ENCODE measurements at regions not wholly inside any gene's neighbourhood (a gene's known extent, or its start where the extent isn't known, plus 50 kb on each side); places are given as distances from the start of the nearest gene placed in this dataset.
"Not testable (repeated sequence)": the region's sequence is repeated elsewhere in the genome, so short reads cannot be mapped to it uniquely, and the experiment has no call there.

DNA sequence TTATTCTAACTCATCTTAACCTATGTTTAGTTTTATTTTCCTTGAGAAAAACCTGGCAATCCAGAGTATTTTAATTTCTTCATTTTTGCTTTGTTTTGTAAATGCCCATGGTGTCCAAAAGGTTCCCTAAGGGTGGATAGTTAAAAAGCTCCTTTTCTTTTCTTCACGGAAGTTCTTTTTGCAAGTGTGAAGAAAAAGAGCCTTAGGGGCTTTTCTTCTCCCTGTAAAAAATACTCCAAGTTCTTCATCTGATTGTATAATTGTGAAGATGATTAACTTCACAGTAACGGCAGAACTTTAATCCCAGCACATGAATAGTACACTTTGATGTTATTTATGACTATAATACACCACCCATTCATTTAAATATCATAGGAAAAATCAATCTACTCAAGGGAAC is 530.2 kb upstream of the LINC00305 start:
- TF ChIP-seq ZFX (IDR thresholded peaks at IDR 0.05) = no peak
- TF ChIP-seq, protein P1, sequence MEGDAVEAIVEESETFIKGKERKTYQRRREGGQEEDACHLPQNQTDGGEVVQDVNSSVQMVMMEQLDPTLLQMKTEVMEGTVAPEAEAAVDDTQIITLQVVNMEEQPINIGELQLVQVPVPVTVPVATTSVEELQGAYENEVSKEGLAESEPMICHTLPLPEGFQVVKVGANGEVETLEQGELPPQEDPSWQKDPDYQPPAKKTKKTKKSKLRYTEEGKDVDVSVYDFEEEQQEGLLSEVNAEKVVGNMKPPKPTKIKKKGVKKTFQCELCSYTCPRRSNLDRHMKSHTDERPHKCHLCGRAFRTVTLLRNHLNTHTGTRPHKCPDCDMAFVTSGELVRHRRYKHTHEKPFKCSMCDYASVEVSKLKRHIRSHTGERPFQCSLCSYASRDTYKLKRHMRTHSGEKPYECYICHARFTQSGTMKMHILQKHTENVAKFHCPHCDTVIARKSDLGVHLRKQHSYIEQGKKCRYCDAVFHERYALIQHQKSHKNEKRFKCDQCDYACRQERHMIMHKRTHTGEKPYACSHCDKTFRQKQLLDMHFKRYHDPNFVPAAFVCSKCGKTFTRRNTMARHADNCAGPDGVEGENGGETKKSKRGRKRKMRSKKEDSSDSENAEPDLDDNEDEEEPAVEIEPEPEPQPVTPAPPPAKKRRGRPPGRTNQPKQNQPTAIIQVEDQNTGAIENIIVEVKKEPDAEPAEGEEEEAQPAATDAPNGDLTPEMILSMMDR (conservative IDR thresholded peaks at IDR 0.05) = no peak
- H3K27ac ChIP-seq = no peak overlapping the region

DNA sequence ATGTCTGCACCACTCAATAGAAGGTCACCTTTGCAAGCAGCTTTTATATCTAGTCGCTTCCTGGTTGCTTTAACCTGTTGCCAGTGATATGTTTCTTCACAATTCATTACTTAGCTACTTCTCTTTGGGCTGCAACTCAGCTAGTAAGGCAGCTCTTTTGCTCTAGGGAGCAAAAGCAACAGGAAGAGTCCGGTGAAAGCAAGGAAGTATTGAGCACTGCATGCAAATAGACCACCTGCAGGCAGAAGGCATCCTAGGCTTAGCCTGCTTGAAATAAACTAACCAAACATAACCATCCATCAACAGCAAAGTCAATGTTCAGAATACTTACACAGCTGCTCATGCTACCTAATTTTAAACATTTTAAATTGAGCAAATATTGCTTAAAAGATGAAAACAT is 529.2 kb upstream of the LINC00305 start:
- no peak overlapping the region for H3K27ac ChIP-seq
- TF ChIP-seq ZFX (IDR thresholded peaks at IDR 0.05) = no peak

DNA sequence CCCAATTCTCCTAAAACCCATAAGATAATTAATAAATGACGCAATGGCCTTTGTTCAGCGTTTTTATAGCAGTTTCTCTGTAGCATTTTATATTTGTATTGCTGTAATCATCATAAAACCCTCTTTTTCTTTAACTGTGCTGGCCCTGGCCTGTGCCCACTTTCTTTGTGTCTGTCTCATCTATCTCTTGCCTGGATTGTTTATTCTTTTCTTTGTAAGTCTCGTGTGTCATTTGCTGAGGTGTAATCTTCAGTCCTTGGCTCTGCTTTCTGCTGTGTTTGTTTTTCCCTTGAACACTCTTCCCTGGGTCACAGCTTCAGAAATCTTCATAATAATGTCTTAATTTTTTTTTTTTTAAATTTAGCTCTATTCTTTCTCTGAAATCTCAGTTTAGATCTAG is 525.8 kb upstream of the LINC00305 start:
- H3K27ac ChIP-seq = no peak overlapping the region
- no peak for TF ChIP-seq ZFX (IDR thresholded peaks at IDR 0.05)
- TF ChIP-seq, protein P1 (conservative IDR thresholded peaks at IDR 0.05) = no peak

DNA sequence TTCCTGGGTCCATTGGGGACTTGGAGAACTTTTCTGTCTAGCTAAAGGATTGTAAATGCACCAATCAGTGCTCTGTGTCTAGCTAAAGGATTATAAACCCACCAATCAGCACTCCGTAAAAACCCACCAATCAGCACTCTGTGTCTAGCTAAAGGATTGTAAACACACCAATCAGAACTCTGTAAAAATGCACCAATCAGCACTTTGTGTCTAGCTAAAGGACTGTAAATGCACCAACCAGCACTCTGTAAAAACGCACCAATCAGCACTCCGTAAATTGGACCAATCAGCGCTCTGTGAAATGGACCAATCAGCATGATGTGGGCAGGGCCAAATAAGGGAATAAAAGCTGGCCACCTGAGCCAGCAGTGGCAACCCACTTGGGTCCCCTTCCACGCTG is 522.4 kb upstream of the LINC00305 start:
- not testable (repeated sequence) for H3K27ac ChIP-seq

DNA sequence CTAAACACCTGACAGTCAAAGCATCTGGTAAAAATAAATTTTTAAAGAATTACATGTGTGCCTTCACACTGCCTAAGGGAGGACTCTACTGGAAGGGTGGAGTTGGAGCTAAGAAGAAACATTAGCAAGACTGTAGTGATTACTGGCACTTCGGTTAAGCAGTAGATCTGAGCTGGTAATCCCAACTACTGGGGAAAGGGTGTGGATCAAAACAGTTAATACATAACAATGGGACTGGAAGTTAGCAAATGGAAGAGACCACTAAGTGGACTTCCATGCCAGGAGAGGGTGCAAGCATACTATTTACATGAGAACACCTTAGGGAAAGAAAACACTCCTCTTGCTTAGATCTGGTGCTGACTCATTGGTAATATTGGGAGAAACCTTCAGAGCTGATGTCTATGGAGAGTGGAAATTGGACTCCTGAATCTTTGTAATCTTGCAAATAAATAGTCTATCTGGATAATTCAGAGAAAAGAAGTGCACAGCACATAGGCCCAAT is 519.6 kb upstream of the LINC00305 start:
- no peak overlapping the region for H3K27ac ChIP-seq
- TF ChIP-seq, protein P1 (conservative IDR thresholded peaks at IDR 0.05) = no peak
- TF ChIP-seq ZFX (IDR thresholded peaks at IDR 0.05) = no peak

DNA sequence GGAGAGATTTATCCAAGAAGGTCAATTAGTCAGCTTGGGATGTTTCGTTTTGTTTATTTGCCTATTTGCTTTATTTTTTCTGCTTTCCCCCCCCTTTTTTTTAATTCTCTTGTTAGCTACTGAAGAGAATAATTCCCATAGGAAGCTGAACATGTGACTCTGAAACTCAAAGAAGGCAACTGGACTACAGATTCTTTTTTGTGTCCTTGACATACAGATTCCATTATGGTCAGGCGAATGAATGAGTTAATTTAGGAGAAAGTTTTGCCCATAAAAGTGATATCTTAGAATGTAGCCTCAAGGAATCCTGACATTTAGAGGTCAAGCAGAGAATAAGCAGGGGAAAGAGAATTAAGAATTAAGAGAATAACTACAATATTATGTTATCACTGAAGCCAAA is 514.2 kb upstream of the LINC00305 start:
- H3K27ac ChIP-seq = no peak overlapping the region
- TF ChIP-seq, protein P1 (conservative IDR thresholded peaks at IDR 0.05) = no peak
- TF ChIP-seq ZFX (IDR thresholded peaks at IDR 0.05) = no peak

DNA sequence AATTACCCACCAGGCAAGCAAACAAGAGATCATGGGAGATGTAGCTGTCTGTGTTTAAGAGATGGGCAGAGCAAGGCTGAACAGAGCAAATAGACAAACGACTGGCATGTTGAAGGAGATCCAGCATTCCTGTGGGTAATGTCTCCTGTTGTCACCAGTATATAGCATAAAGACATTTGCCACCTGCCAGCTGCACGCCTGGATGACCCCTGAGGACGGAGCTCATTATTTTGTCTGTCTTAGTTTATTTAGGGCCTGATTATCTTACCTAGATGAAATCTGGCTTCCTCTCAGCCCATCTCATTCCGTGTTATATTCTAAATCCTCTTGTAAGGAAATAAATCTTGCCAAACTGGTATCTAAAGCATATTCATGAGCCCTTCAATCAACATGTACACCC is 510.3 kb upstream of the LINC00305 start:
- TF ChIP-seq ZFX (IDR thresholded peaks at IDR 0.05) = no peak
- TF ChIP-seq, protein P1 (conservative IDR thresholded peaks at IDR 0.05) = no peak

DNA sequence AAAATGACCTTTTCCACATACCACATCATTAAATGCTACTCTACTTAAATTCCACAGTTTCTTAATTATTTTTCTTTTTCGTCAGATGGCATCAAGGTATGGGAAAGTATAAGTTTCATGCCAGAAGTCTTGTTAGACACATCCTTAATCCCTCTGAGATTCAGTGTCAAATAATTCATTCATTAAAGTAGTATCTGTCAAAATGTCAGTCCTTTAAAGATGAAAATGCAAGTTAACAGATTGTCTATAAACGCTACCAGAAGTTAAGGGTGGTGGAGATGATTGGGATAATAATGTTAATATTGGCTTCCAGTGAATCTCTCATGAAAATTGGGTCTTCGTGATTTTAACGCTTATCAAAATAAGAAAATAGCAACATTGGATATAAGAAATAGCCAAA is 504.2 kb upstream of the LINC00305 start:
- H3K27ac ChIP-seq = no peak overlapping the region
- TF ChIP-seq, protein P1 (conservative IDR thresholded peaks at IDR 0.05) = no peak
- no peak for TF ChIP-seq ZFX (IDR thresholded peaks at IDR 0.05)

More for the DNA sequence above, 510.3 kb upstream of the LINC00305 start:
- H3K27ac ChIP-seq = no peak overlapping the region
